Suprapubic skin (tissue), 3 donors: ENCODE measurements at regions not wholly inside any gene's neighbourhood (a gene's known extent, or its start where the extent isn't known, plus 50 kb on each side); places are given as distances from the start of the nearest gene placed in this dataset.

Experiments used
- CTCF ChIP-seq, 2 donors: fragments of 200-600 bp in 1 of 2; fragments of 450-650 bp in 1 of 2; sonication (generic) in 1 of 2; IDR thresholded peaks; one replicate each; pipeline ENCODE4 v1.5.1; 2016 to 2019; ENCODE audit warnings: antibody characterized with exemption in 2 of 2, mild to moderate bottlenecking in 1 of 2, moderate library complexity in 1 of 2
- POLR2A ChIP-seq, 2 donors: fragments of 450-650 bp; IDR thresholded peaks; one replicate each; pipeline ENCODE4 v1.6.1; 2017; ENCODE audit warnings: antibody characterized with exemption in 2 of 2, mild to moderate bottlenecking in 2 of 2, moderate library complexity in 2 of 2

GRCh38 chr13:50189450-50189849, 174.2 kb downstream of the KCNRG start:
- no peak for TF ChIP-seq POLR2A (IDR thresholded peaks at IDR 0.05)
- TF ChIP-seq CTCF (IDR thresholded peaks at IDR 0.05) = no peak
